GM21360 (cell line): ENCODE measurements at regions not wholly inside any gene's neighbourhood (a gene's known extent, or its start where the extent isn't known, plus 50 kb on each side); places are given as distances from the start of the nearest gene placed in this dataset.

Experiments used
- ATAC-seq: cut with Tn5 transposase; IDR thresholded peaks from one replicate; pipeline ENCODE4 v1.9.1; 2021; ENCODE audit warnings: mild to moderate bottlenecking, moderate library complexity; ENCODE audit not compliant: unreplicated experiment

DNA sequence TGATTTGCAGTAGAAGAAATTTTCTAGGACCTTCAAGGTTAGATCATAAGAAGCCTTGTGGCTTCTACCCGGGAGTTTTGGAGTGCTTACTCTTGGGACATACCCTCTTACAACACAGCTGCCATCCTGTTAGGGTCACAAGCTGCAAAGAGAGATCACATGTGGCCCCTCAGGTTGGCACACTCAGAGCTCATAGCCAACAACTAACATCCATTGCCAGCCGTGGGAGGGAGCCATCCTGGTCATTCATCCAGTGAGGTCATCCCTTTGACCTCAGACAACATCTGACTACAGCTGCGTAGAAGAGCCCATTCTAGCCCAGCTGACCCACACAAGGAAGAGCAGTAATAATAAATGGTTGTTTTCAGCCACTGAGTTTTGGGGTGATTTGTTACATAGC is 76.9 kb upstream of the NABP1 start:
- ATAC-seq, result no peak

DNA sequence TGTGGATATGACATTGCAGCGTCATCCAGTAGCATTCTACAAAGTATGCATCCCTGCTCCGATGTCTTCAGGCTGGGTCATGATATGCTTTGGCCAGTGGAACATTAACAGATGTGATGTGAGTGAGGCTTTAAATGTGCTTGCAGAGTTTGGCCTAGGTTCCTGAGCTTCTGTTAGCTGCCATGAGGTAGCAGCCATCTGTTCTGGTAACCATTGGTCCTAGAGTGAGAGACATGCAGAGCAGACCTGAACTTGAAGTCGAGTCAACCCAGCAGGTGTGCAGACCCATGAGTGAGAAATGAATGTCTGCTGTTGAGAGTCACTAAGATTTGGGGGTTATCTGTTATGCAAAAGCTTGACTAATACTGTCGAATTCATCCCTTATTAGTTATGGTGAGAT is 73.8 kb upstream of the NABP1 start:
- ATAC-seq, result no peak

DNA sequence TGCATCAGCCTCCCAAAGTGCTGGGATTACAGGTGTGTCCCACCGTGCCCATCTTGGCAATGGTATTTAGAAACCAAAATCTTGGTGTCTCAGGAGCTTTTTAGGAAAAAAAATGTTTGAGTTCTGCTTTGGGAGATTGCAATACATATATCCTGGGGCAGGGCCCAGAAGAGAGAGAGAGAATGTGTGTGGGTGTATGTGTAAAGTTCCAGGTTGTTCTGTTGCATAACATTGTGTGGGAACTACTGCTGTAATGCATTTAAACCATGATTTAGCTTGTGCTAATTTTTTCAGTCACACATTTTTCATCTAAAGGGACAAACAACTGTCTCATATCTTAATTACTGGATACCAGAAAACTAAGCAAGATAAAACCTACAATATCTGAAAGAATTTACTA is 70.8 kb upstream of the NABP1 start:
- ATAC-seq, result no peak

DNA sequence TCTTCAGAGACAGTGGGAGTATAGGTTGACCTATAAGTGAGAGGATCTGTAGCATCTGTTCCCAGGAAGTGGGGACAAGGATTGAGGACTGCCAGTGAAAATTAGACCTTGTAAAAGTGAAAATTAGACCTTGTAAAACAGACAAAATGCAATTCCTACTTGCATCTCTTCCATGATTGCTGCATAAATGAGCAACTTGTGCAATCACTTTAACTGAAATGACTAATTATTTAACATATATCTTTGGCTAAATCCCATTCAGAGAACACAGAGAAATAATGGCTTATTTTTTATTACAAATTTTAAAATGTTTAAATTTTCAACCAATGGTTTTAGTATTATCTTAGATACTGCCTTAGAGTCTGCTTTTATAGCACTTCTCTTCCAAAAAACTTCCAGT is 67.2 kb upstream of the NABP1 start:
- no peak for ATAC-seq

DNA sequence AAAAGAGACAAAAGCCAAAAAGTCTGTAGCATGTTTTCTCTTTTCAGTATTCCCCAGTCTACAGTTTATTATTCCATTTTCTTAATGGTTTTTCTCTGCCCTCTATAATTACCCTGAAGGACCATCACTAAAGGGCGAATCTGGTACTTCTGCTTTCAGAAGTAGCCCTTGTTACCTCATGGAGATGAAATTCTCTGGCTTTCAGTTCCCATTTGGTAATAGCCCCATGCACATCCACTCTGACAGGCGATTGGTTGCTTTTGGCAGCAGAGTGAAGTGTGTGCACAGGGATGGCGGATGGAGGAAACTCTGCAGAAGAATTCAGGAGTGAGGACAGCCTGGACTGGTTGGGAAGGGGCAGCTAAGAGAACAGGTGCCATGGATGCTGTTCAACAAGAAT is 66.3 kb upstream of the NABP1 start:
- peak; percentile 99 for ATAC-seq

DNA sequence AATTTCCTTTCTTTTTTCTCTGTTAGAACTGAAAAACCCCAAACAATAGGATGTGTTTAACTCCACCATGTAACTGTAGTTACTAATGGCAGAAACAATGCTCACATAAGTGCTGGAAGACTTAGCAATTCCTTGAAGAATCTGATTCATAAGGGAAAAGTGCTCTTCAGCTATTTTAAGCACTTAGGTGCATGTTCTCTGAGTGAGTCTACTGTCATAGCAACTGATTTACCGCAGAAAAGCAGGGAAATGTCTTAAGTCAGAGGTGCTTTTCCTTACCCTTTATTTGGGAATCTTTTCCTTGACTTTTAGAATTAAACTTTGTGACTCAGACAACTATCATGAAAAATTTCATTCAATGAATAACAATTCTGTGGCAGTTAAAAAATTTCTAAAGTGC is 65.4 kb upstream of the NABP1 start:
- no peak for ATAC-seq

DNA sequence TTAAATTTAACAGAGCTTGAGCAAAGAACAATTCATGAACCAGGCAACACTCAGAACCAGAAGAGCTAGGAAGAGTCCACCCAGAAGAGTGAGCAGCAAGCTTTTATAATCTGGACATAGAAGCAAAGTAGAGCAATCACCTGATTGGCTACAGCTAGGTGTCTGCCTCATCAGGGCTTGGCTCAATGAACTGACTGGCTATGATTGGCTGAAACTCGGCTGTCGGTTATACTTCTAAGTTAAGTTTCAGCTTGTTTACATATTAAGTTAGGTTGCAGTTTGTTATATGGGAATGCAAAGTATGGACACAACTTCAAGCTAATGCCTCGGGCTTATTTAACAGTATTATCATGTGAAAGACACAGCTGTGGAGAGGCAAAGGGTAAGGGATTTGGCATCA is 63.2 kb upstream of the NABP1 start:
- no peak for ATAC-seq

DNA sequence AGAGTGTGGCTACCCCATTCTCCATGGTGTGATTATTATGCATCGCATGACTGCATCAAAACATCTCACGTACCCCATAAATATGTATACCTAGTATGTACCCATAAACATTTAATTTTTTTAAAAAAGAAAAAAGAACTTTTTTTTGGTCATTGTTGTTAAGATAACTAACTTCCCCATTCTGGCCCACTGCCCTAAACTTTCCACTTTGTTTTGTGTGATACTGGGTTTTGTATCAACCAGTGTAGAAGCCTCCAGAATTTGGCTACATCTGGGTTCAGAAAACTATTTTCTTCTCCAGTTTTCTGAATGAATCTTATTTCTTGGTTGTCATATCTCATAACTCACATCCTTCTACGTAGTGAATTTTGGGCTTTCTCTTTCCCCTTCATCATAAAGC is 62.3 kb upstream of the NABP1 start:
- no peak for ATAC-seq

DNA sequence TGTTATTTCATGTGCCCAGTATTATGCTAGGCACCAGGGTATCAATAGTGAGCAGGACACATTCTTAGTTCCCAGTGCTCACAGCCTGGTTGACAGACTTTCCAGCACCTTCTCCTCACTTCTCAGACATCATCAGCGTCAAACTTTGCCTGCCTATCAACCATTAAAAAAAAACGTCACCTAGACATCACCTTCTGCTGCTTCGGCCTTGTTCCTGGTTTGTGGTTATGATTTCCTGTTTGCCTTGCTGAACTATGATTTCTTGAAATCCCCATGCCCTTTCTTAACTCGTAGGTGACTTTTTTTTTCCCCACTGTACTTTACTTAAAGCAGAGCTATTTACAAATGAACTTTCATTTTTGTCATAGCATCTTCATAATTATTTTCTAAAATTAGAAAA is 60.4 kb upstream of the NABP1 start:
- ATAC-seq, result peak; percentile 89

DNA sequence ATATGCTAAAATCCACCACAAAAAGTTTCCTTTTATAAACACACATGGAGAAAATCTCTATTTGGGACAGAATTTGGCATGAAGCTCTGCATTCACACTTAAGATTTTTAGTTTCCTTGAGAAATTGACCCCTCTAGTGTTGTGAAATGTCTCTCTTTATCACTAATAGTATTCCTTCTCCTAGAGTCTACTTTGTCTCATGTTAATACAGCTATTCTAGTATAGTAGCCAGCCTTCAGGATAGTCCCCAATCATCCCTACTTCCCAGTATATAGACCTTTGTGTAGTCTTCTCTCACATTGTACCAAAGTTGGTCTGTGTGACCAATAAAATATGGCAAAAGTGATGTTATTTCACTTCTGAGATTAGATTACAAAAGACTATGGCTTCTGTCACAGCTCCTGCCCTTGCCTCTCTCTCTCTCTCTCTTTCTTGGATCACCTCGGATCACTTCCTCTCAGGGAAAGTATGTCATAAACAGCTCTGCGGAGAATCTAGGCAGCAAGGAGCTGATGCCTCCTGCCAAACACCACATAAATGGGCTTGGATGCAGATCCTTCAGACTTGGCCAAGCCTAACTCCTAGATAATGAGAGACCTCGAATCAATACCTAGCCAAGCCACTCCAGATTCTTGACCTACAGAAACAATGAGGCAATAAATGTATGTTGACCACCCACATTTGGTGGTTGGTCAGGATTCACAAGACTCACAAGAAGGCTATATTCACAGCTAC is 59.7 kb upstream of the NABP1 start:
- ATAC-seq, result peak; percentile 15

DNA sequence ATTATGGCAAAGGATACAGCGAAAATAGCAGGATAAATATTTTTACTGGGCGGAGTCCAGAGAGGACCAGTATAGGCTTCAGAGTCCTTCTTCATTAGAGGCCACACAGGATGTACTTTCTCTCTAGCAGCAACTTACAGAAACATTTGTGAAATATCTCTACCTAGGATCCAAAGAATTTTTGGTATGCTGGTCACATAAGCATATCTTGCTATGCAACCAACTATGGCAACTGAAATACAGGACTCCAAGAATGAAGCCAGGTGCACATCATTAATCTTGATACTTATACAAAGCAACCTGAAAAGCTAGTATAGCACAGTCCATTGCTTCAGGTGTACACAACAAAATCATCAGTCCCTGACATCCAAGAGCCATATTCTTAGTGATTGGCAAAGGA is 59.1 kb upstream of the NABP1 start:
- no peak for ATAC-seq

DNA sequence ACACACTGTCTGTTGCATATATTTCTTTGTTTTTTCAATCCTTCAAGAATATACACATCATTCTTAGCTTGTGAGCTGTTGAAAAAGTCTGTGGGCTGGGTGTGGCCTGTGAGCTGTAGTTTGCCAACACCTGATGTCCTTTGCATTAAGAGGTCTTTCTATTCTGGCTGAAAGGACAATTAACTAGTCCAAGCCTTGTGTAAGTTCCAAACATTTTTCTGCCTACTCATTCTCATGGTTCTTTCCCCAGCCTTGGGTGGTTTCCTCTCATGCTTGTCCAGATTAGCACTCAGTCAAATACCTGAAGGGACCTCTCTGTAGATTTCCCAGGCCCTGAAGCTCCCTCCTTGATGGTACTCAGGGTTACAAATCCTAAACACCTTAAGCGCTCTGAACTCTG is 57.8 kb upstream of the NABP1 start:
- no peak for ATAC-seq

DNA sequence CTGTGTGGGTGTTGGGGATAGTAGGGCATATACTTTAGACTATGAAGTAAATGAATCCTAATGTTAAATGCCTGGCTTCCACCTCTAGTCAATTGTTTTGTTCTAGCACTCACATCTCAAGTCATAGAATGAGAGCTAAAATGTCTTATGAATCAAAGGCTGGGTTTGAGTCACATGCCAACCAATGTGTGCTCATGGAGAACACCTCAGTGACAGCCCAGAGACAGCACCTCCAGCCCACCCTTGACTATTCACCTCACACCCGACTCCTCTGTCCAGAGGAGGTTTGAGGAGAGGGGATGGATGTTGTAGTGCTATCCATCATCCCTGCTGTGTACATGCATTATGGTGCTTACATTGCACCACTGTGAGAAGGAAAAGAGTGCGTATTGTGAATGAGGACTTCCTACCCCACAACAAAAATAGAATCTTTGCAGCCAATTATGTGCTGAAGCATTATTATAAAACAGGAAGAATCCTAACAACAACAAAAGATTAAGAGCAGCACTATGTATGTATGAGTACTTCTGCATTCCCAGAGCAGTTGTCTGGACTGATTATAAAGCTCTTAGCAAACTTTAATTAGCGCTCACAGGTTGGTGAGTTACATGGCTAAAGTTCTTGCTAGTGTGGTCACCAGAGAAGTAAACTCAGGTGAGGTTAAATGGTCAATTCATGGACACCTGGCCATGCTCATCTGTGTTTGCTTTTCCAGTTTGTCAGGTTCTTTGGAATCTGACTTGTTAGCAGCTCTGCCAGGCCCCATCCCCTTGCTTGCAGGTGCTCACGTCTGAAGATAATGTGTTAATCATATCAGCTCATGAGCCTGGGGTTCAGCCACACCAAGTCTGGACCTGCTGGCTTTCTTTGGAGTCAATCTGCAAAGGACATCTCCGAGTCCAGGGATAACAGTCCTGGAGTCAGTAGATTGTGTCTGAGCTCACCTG is 55.3 kb upstream of the NABP1 start:
- ATAC-seq, result no peak

DNA sequence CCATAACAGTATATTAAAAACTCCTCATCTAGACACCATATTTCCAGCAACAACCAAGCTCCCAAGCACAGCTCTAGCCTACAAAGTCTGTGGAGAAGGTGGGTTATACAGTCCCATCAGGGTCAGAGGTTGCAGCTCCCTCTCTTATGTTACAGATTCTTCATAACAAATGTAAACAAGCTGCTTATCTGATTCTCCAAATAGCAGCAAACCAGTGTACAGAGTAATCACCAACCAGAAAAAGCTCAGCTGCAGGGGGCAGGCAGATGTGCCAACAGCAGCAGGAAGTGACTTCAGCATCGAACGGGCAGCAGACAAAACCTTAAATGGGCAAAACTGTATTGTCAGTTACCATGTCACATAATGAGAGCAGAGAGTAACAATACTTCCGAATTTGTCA is 52.9 kb upstream of the NABP1 start:
- peak; percentile 40 for ATAC-seq

DNA sequence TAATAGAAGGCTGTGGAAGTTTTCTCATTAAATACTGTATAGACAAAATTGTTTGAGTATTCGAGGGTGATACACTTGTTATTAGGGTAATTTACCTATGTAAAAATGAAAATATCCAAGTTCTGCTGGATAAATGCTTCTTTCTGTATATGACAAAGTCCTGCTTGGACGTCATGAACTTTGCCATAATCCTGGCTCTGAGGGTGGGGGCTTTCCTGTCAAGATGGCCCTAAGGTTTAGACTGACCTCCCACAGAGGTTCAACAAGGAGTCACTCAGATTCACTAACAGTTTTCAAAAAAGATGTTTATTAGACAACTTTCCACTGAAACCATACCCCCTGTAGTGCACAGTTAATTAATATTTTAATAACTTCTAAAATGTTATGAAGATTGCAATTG is 52.5 kb upstream of the NABP1 start:
- ATAC-seq, result no peak

DNA sequence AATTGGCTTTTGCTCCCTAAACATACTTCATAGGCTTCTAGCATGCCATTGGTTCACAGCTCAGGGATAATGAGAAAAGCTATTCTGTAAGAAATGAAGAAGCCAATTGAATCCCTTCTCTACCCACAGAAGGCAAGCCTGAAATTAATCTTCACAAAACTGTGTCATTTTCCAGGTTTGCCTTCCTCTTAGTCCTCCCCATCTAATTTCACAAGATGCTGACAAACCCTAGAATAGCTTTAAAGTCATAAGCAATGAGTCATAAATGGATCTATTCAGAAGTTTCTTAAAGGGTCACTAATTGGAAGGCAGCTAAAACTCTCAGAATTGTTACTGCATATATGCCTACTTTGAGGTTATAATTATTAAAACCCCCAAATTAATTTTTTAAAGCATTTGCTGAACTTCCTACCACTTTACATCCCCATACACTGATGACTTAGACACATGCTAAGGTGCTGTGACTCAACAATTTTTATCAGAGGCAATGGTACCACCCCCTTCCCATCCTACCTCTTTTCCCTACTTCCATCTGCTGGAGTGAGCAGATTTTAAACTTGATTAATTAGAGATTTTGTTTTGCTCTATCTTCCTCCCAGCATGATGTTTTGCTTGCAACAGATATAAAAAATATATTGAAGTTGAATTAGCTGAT is 51.3 kb upstream of the NABP1 start:
- no peak for ATAC-seq

DNA sequence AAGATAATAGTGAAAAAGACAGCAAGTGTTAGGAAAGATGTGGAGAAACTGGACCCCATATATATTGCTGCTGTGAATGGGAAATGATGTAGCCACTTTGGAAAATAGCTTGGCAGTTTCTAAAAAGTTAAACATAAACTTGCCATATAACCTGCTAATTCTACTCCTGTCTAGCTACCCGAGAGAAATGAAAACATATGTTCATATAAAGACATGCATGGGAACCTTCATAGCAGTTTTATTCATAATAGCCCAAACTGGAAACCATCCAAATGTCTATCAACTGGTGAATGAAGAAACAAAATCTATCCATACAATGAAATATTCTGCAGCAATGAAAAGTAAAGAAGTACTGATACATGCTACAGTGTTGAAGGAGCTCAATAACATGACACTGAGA is 50.4 kb upstream of the NABP1 start:
- ATAC-seq, result no peak
